GM23248 (cell line): ENCODE measurements at regions not wholly inside any gene's neighbourhood (a gene's known extent, or its start where the extent isn't known, plus 50 kb on each side); places are given as distances from the start of the nearest gene placed in this dataset.

Source experiments
- DNase-seq: peaks from one replicate; pipeline ENCODE4 v3.0.0-alpha.2; 2015
- H2AFZ ChIP-seq: fragments of 200-600 bp; sonication (generic); 2 replicates; pipeline ENCODE4 v1.6.1; 2016; ENCODE audit warnings: antibody characterized with exemption
- H3F3A ChIP-seq: fragments of 200-600 bp; sonication (generic); 2 replicates; pipeline ENCODE4 v1.6.1; 2016; ENCODE audit warnings: mild to moderate bottlenecking, antibody characterized with exemption, mixed run types; ENCODE audit not compliant: insufficient read depth
- H3K27ac ChIP-seq: fragments of 200-600 bp; sonication (generic); 2 replicates; pipeline ENCODE4 v1.5.1; 2016; ENCODE audit warnings: mild to moderate bottlenecking
- H3K27me3 ChIP-seq: fragments of 200-600 bp; sonication (generic); replicated peaks from 2 replicates; pipeline ENCODE4 v1.6.1; 2016; ENCODE audit warnings: mild to moderate bottlenecking; ENCODE audit not compliant: insufficient read depth
- H3K36me3 ChIP-seq: fragments of 200-600 bp; sonication (generic); 2 replicates; pipeline ENCODE4 v1.6.1; 2016; ENCODE audit warnings: low read depth, mild to moderate bottlenecking
- H3K4me1 ChIP-seq: fragments of 200-600 bp; sonication (generic); 2 replicates; pipeline ENCODE4 v1.6.1; 2016; ENCODE audit warnings: mild to moderate bottlenecking; ENCODE audit not compliant: insufficient read depth
- H3K4me2 ChIP-seq: fragments of 200-600 bp; sonication (generic); one replicate; pipeline ENCODE4 v1.6.1; 2016; ENCODE audit warnings: mild to moderate bottlenecking; ENCODE audit not compliant: unreplicated experiment
- H3K4me3 ChIP-seq: fragments of 200-600 bp; sonication (generic); 2 replicates; pipeline ENCODE4 v1.5.1; 2016; ENCODE audit warnings: mild to moderate bottlenecking
- H3K79me2 ChIP-seq: fragments of 200-600 bp; sonication (generic); 2 replicates; pipeline ENCODE4 v1.6.1; 2016; ENCODE audit warnings: mild to moderate bottlenecking; ENCODE audit not compliant: insufficient read depth
- H3K9ac ChIP-seq: fragments of 200-600 bp; sonication (generic); 2 replicates; pipeline ENCODE4 v1.6.1; 2016; ENCODE audit warnings: mild to moderate bottlenecking
- H3K9me2 ChIP-seq: fragments of 200-600 bp; sonication (generic); 2 replicates; pipeline ENCODE4 v1.6.1; 2016; ENCODE audit warnings: mixed run types, mild to moderate bottlenecking, moderate library complexity; ENCODE audit not compliant: insufficient read depth
- H3K9me3 ChIP-seq: fragments of 200-600 bp; sonication (generic); one replicate; pipeline ENCODE4 v1.6.1; 2017; ENCODE audit warnings: low read depth
- H4K20me1 ChIP-seq: fragments of 200-600 bp; sonication (generic); 2 replicates; pipeline ENCODE4 v1.6.0; 2016; ENCODE audit not compliant: insufficient read depth
- EZH2 ChIP-seq: fragments of 200-600 bp; sonication (generic); IDR thresholded peaks from 2 replicates; pipeline ENCODE4 v1.6.1; 2018; ENCODE audit warnings: antibody characterized with exemption, mild to moderate bottlenecking; ENCODE audit not compliant: insufficient read depth, poor library complexity, severe bottlenecking
- EZH2phosphoT487 ChIP-seq: fragments of 200-600 bp; sonication (generic); IDR thresholded peaks from 2 replicates; pipeline ENCODE4 v1.6.1; 2018; ENCODE audit warnings: antibody characterized with exemption, moderate library complexity, mild to moderate bottlenecking, low read depth; ENCODE audit not compliant: insufficient read depth
- WGBS, 2 experiments: methylation state at CpG; one replicate each; pipeline ENCODE4 v1.1.6; 2015 to 2017; ENCODE audit warnings: low lambda C conversion rate in 2 of 2, low coverage in 1 of 2; ENCODE audit errors: missing lambda C conversion rate in 2 of 2; 5-methylcytosine and 5-hydroxymethylcytosine counted together
- in situ Hi-C: fragments of 300-500 bp; cut with MboI; formaldehyde crosslinking; loops from 2 replicates; pipeline ENCODE4 v1.15.0; 2020

DNA sequence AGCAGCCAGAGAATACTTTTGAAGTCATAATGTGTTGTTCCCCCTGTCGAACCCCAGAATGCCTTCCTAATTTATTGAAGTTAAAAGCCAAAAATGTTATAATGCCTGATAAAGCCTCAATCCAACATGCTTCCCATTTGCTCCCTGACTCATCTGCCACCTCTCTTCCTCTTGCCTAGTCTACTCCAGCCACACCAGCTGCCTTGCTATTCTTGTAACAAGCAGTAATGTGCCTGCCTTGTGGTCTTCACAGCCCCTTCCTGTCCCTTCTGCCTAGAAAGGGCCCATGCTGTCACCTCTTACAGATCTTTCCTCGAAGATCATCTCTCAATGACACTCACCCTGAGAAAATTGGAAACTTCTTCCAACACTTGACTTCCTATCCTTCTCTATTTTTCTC is 231.6 kb upstream of the CDH2 start:
- H3K9ac ChIP-seq = no peak overlapping the region
- no peaks in the 10 kb centered on the region for H4K20me1 ChIP-seq
- DNase-seq = no peak
- TF ChIP-seq EZH2phosphoT487 (no peak), EZH2 (no peak)
- no peak overlapping the region for H3K4me2 ChIP-seq
- H3K9me2 ChIP-seq = no peaks in the 10 kb centered on the region
- H3K4me1 ChIP-seq = peaks cover 31% of the 10 kb centered on the region
- 8 to 14% methylated on average over 2 of the region's 2 CpGs for WGBS, 2 experiments
- H2AFZ ChIP-seq = no peak overlapping the region
- peaks cover 24% of the 10 kb centered on the region for H3F3A ChIP-seq
- H3K9me3 ChIP-seq = no peaks in the 10 kb centered on the region
- H3K36me3 ChIP-seq = no peaks in the 10 kb centered on the region
- no peak overlapping the region for H3K27ac ChIP-seq
- in situ Hi-C loops = no loop called here
- no peaks in the 10 kb centered on the region for H3K27me3 ChIP-seq
- H3K4me3 ChIP-seq = no peak overlapping the region
- no peaks in the 10 kb centered on the region for H3K79me2 ChIP-seq

DNA sequence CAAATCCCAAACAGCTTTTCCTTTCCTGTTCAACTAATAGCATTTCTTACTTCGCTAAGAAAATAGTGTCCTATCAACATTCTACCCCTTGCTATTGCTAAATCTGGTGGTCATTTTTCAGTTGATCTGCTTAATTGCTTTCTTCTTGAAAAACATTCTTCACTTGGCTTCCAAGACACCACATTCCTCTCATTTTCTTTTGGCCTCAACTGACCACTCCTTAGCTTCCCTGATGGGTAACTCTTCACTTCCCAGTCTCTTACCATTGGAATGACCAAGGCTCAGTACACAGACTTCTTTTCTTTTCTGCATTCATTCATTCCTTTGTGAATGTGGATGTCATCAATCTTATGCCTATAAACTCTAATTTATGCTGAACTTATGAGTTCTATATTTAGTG is 230.8 kb upstream of the CDH2 start:
- DNase-seq = no peak
- peak overlapping the region; percentile 20 for H3K4me2 ChIP-seq

DNA sequence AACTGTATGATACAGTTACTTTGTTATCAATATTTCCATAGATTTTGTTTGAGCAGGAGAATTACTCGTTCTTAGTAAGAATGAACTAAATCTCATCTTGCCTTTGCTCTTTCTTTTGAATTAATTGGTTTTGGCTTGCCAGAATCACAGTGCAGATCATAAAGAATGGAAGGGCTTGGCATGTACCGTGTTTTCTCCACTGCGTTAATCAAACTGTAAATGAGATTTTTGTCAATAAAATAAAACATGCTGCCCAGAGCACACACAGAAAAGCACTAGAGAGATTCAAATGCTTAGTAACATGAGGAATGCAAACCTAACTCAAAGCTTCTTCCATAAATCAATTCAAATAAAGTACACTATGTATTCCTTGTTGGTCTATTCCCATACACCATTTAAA is 229.6 kb upstream of the CDH2 start:
- no peak for DNase-seq
- H3K9me2 ChIP-seq = no peaks in the 10 kb centered on the region
- no peak overlapping the region for H3K27ac ChIP-seq
- no peaks in the 10 kb centered on the region for H4K20me1 ChIP-seq
- in situ Hi-C loops = no loop called here
- H3K79me2 ChIP-seq = no peaks in the 10 kb centered on the region
- H3K27me3 ChIP-seq = no peaks in the 10 kb centered on the region
- H3K9me3 ChIP-seq = no peaks in the 10 kb centered on the region
- no peak for TF ChIP-seq EZH2phosphoT487
- no peak for TF ChIP-seq EZH2
- no peaks in the 10 kb centered on the region for H3K36me3 ChIP-seq
- no peak overlapping the region for H3K9ac ChIP-seq
- H3K4me1 ChIP-seq = peaks cover 19% of the 10 kb centered on the region
- H2AFZ ChIP-seq = no peak overlapping the region
- WGBS, 2 experiments = 15 to 16% methylated on average over 3 of the region's 3 CpGs
- H3K4me2 ChIP-seq = no peak overlapping the region
- no peak overlapping the region for H3K4me3 ChIP-seq
- H3F3A ChIP-seq = peaks cover 7% of the 10 kb centered on the region; the same call in 1 of the 2 replicates

More for the DNA sequence above, 230.8 kb upstream of the CDH2 start:
- Histone ChIP-seq H3K9me3 (no peaks in the 10 kb centered on the region), H3K27ac (no peak overlapping the region), H3K79me2 (no peaks in the 10 kb centered on the region), H3K27me3 (no peaks in the 10 kb centered on the region), H3K4me3 (no peak overlapping the region), H3K36me3 (no peaks in the 10 kb centered on the region), H3K9ac (no peak overlapping the region), H3K9me2 (no peaks in the 10 kb centered on the region), H3K4me1 (peaks cover 28% of the 10 kb centered on the region), H2AFZ (no peak overlapping the region), H4K20me1 (no peaks in the 10 kb centered on the region), H3F3A (peaks cover 16% of the 10 kb centered on the region)
- TF ChIP-seq EZH2phosphoT487 (no peak), EZH2 (no peak)
- in situ Hi-C loops = no loop called here
- WGBS, 2 experiments = 11 to 32% methylated on average over 1 of the region's 1 CpG

DNA sequence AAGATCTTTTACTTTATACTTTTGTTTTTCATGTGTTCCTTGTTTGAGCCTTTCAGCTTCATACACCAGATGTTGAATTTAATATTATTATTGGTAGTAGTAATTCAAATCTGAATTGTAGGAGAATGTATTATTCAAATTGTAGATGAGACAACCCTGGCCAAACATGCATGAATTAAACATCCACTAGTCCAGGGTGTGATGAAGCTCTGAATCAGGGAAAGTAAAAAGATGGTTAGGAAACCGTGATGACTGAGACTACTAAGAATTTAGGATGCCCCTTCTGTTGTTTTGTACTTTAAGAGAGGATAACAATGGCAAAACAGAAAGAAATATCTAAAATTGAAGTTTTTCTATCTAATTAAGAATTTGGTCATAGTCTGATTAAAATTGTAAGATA is 227.8 kb upstream of the CDH2 start:
- H3K27me3 ChIP-seq = no peaks in the 10 kb centered on the region
- peak; percentile 63 for DNase-seq
- H2AFZ ChIP-seq = no peak overlapping the region
- no peaks in the 10 kb centered on the region for H3K36me3 ChIP-seq
- peaks cover 7% of the 10 kb centered on the region; the same call in 1 of the 2 replicates for H3K4me1 ChIP-seq
- H3K9me3 ChIP-seq = no peaks in the 10 kb centered on the region
- H4K20me1 ChIP-seq = no peaks in the 10 kb centered on the region
- H3K4me3 ChIP-seq = no peak overlapping the region
- TF ChIP-seq EZH2phosphoT487 (no peak), EZH2 (no peak)
- in situ Hi-C loops = no loop called here
- H3K9me2 ChIP-seq = no peaks in the 10 kb centered on the region
- H3F3A ChIP-seq = no peaks in the 10 kb centered on the region; the same call in 1 of the 2 replicates
- H3K4me2 ChIP-seq = no peak overlapping the region
- no peak overlapping the region for H3K27ac ChIP-seq
- H3K79me2 ChIP-seq = no peaks in the 10 kb centered on the region
- H3K9ac ChIP-seq = no peak overlapping the region
- whole genome bisulfite sequencing, 2 experiments = 0 to 3% methylated on average over 1 of the region's 1 CpG

DNA sequence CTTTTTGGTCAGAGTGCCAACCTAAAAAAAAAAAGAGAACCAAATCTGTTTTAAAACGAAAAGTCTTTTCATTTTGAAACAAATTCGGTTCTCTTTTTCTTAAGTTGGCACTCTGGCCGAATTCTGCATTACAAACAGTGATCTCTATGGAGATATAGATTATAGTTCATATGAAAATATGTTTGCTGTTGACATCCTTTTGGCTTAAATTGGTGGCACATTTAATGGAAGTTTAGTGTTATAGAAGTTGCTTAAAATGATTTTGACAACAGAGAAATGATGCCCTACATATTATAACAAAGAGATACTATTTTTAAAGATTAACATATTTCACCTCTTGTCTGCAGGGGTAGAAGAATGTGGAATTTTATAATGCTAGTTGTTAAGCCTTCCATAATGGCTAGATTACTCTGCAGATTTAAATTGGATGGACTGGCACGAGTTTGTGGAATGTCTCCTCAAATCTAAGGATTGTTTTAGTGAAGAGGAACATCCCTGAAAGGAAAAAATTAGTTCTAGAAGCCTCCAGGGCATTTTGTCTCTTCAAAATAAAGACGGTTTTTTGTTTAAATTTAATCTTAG is 222.9 kb upstream of the CDH2 start:
- Histone ChIP-seq H3K4me1 (no peaks in the 10 kb centered on the region), H4K20me1 (no peaks in the 10 kb centered on the region), H3K27me3 (peaks cover 6% of the 10 kb centered on the region; the same call in 1 of the 2 replicates), H3F3A (no peaks in the 10 kb centered on the region), H3K27ac (no peak overlapping the region), H3K9ac (no peak overlapping the region), H3K9me2 (no peaks in the 10 kb centered on the region), H3K79me2 (no peaks in the 10 kb centered on the region), H3K36me3 (no peaks in the 10 kb centered on the region), H3K4me3 (no peak overlapping the region), H3K9me3 (no peaks in the 10 kb centered on the region), H2AFZ (no peak overlapping the region), H3K4me2 (no peak overlapping the region)
- in situ Hi-C loops = no loop called here
- TF ChIP-seq EZH2phosphoT487 (no peak), EZH2 (no peak)
- DNase-seq = no peak
- 14 to 18% methylated on average over 5 of the region's 5 CpGs for WGBS, 2 experiments
